HepG2 (cell line): ENCODE measurements at regions not wholly inside any gene's neighbourhood (a gene's known extent, or its start where the extent isn't known, plus 50 kb on each side); places are given as distances from the start of the nearest gene placed in this dataset.
A peak's percentile ranks its signal among the peaks of the same experiment; 100 is the strongest.

Experiments
- AKNA ChIP-seq: sonication (generic); formaldehyde crosslinking; IDR thresholded peaks from 2 replicates; pipeline ENCODE4 v1.4.0; 2020; ENCODE audit warnings: missing genetic modification reagents, borderline replicate concordance
- ARNT ChIP-seq: fragments of 450-650 bp; IDR thresholded peaks from 2 replicates; pipeline ENCODE4 v1.6.1; 2017
- CCDC6 ChIP-seq: sonication (generic); formaldehyde crosslinking; IDR thresholded peaks from 2 replicates; pipeline ENCODE4 v1.8.1; 2022; ENCODE audit warnings: mild to moderate bottlenecking, missing genetic modification reagents, moderate library complexity
- DPF2 ChIP-seq: sonication (generic); formaldehyde crosslinking; IDR thresholded peaks from 2 replicates; pipeline ENCODE4 v1.4.0; 2020; ENCODE audit warnings: mild to moderate bottlenecking, low read depth, missing genetic modification reagents, borderline replicate concordance
- ELF1 ChIP-seq: sonication (generic); formaldehyde crosslinking; IDR thresholded peaks from 2 replicates; pipeline ENCODE4 v1.4.0; 2020; ENCODE audit warnings: missing genetic modification reagents
- EP300 ChIP-seq, 3 experiments: sonication (generic) in 1 of 3; formaldehyde crosslinking in 1 of 3; IDR thresholded peaks; 2 replicates each; pipeline versions ENCODE4 v1.5.1 to v1.6.1; 2011 to 2020; ENCODE audit warnings: low read depth in 2 of 3, low read length in 2 of 3, borderline replicate concordance in 1 of 3, improper control_type of control experiment in 1 of 3, mild to moderate bottlenecking in 1 of 3, missing genetic modification reagents in 1 of 3, moderate library complexity in 1 of 3
- HCFC1 ChIP-seq: fragments of 150-350 bp; IDR thresholded peaks from 2 replicates; pipeline ENCODE4 v1.6.1; 2014; ENCODE audit warnings: low read depth, low read length
- KMT2B ChIP-seq: IDR thresholded peaks from 2 replicates; pipeline ENCODE4 v1.6.1; 2016; ENCODE audit warnings: missing genetic modification reagents, missing compliant biosample characterization
- MED1 ChIP-seq: sonication (generic); formaldehyde crosslinking; IDR thresholded peaks from 2 replicates; pipeline ENCODE4 v1.4.0; 2020; ENCODE audit warnings: missing genetic modification reagents
- NKX3-1 ChIP-seq: sonication (generic); formaldehyde crosslinking; IDR thresholded peaks from 2 replicates; pipeline ENCODE4 v1.5.0; 2020; ENCODE audit warnings: missing genetic modification reagents
- PHF8 ChIP-seq: sonication (generic); formaldehyde crosslinking; IDR thresholded peaks from 2 replicates; pipeline ENCODE4 v1.5.0; 2020; ENCODE audit warnings: missing genetic modification reagents
- PRDM15 ChIP-seq: sonication (generic); formaldehyde crosslinking; IDR thresholded peaks from 2 replicates; pipeline ENCODE4 v1.4.0; 2020; ENCODE audit warnings: missing genetic modification reagents
- USF2 ChIP-seq, 2 experiments: sonication (generic) in 1 of 2; formaldehyde crosslinking in 1 of 2; IDR thresholded peaks; 2 replicates each; pipeline versions ENCODE4 v1.5.1 to v1.6.1; 2011 to 2020; ENCODE audit warnings: borderline replicate concordance in 1 of 2, low read depth in 1 of 2, low read length in 1 of 2, mild to moderate bottlenecking in 1 of 2, missing genetic modification reagents in 1 of 2, moderate library complexity in 1 of 2
- ZBTB42 ChIP-seq: sonication (generic); formaldehyde crosslinking; IDR thresholded peaks from 2 replicates; pipeline ENCODE4 v1.5.0; 2020; ENCODE audit warnings: mild to moderate bottlenecking, missing genetic modification reagents
- ZFP1 ChIP-seq: IDR thresholded peaks from 2 replicates; pipeline ENCODE4 v1.6.1; 2016
- ZNF138 ChIP-seq: sonication (generic); formaldehyde crosslinking; IDR thresholded peaks from 2 replicates; pipeline ENCODE4 v1.5.0; 2020; ENCODE audit warnings: mild to moderate bottlenecking, low read depth, missing genetic modification reagents
- ZNF543 ChIP-seq: sonication (generic); formaldehyde crosslinking; IDR thresholded peaks from 2 replicates; pipeline ENCODE4 v1.4.0; 2020; ENCODE audit warnings: mild to moderate bottlenecking, missing genetic modification reagents
- ZNF564 ChIP-seq: sonication (generic); formaldehyde crosslinking; IDR thresholded peaks from 2 replicates; pipeline ENCODE4 v1.8.1; 2023; ENCODE audit warnings: mild to moderate bottlenecking, missing genetic modification reagents
- ZNF891 ChIP-seq: sonication (generic); formaldehyde crosslinking; IDR thresholded peaks from 2 replicates; pipeline ENCODE4 v1.5.0; 2020; ENCODE audit warnings: mild to moderate bottlenecking, missing genetic modification reagents

- TF ChIP-seq CCDC6 (CRISPR knock-in tag) = peak; percentile 47; the same call in 1 of the 2 replicates
- TF ChIP-seq HCFC1 = no peak
- TF ChIP-seq PRDM15 (CRISPR knock-in tag) = peak; percentile 77
- TF ChIP-seq MED1 (CRISPR knock-in tag) = peak; percentile 96
- TF ChIP-seq ARNT = no peak
- no peak for TF ChIP-seq ZNF543 (CRISPR knock-in tag)
- TF ChIP-seq USF2 (IDR thresholded peaks at IDR 0.05; ENCODE audit: low read depth, low read length) = no peak
- no peak for TF ChIP-seq USF2 (CRISPR knock-in tag; IDR thresholded peaks at IDR 0.05; ENCODE audit: borderline replicate concordance)
- no peak for TF ChIP-seq ZBTB42
- TF ChIP-seq DPF2 (CRISPR knock-in tag) = peak; percentile 89
- peak; percentile 56; the same call in 1 of the 2 replicates for TF ChIP-seq ZFP1
- no peak for TF ChIP-seq ZNF138 (CRISPR knock-in tag)
- TF ChIP-seq ZNF891 = no peak
- 0 out of 2 replicates have a peak, but pooled peaks have one; percentile 36 for TF ChIP-seq ZNF564 (CRISPR knock-in tag)
- peak; percentile 84 to 96; a peak in 3 of 4 replicates for TF ChIP-seq EP300 (IDR thresholded peaks at IDR 0.05; ENCODE audit: low read depth in 2 of 2, low read length in 2 of 2)
- TF ChIP-seq EP300 (CRISPR knock-in tag; IDR thresholded peaks at IDR 0.05; ENCODE audit: borderline replicate concordance) = peak; percentile 94
- TF ChIP-seq AKNA (CRISPR knock-in tag) = no peak
- TF ChIP-seq ELF1 (CRISPR knock-in tag) = peak; percentile 65
- 0 out of 2 replicates have a peak, but pooled peaks have one; percentile 73 for TF ChIP-seq NKX3-1 (CRISPR knock-in tag)
- TF ChIP-seq KMT2B (CRISPR knock-in tag) = peak; percentile 65; the same call in 1 of the 2 replicates
- TF ChIP-seq PHF8 (CRISPR knock-in tag) = peak; percentile 20; the same call in 1 of the 2 replicates
Observed at GRCh38 chr18:62452280-62452831, 70.5 kb upstream of the ZCCHC2 start (continued).
